GM23338 (cell line): ENCODE measurements at regions not wholly inside any gene's neighbourhood (a gene's known extent, or its start where the extent isn't known, plus 50 kb on each side); places are given as distances from the start of the nearest gene placed in this dataset.

Source experiments
- EZH2 ChIP-seq: fragments of 200-600 bp; sonication (generic); IDR thresholded peaks from one replicate; pipeline ENCODE4 v1.8.0; 2017; ENCODE audit warnings: antibody characterized with exemption, mild to moderate bottlenecking, low read depth; ENCODE audit not compliant: unreplicated experiment
- EZH2phosphoT487 ChIP-seq: fragments of 200-600 bp; sonication (generic); IDR thresholded peaks from one replicate; pipeline ENCODE4 v1.8.1; 2018; ENCODE audit warnings: antibody characterized with exemption; ENCODE audit not compliant: unreplicated experiment
- POLR2AphosphoS5 ChIP-seq: IDR thresholded peaks from 2 replicates; pipeline ENCODE4 v1.6.1; 2016; ENCODE audit warnings: antibody characterized with exemption, low read depth
- ZNF114 ChIP-seq: fragments of 250-450 bp; sonication (Bioruptor Pico); IDR thresholded peaks from 2 replicates; pipeline ENCODE4 v1.5.0; 2020; ENCODE audit warnings: mild to moderate bottlenecking, moderate library complexity
- TF ChIP-seq, protein P1 (sequence below), 2 experiments: fragments of 200-600 bp in 1 of 2; sonication (generic) in 1 of 2; conservative IDR thresholded peaks; 2 replicates each; pipeline versions ENCODE4 v1.5.1 to v1.6.1; 2016 to 2017; ENCODE audit warnings: antibody characterized with exemption in 2 of 2, low read depth in 2 of 2, mild to moderate bottlenecking in 2 of 2, moderate library complexity in 1 of 2
- TF ChIP-seq, protein P2 (sequence below): IDR thresholded peaks from one replicate; pipeline ENCODE4 v1.6.1; 2018; ENCODE audit warnings: antibody characterized with exemption; ENCODE audit not compliant: unreplicated experiment

DNA sequence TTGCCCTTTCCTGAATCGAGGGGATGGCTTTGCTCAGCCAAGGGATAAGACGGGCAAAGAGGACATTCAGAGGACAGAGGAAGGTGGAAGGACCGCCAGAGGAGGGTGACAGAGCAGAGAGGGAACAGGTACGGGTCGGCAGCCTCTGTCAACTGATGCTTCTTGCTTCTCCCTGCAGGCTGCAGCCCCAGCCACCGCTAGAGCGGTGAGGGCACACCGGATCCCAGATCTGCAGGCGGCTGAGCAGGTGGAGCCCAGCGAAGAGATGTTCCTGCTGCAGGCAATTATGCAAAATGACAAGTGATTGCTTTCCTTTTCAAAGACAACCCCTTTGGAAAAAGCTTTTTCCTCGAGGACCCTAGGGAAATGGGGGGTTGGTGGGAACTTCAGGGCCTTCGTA is 181.9 kb upstream of the ANKRD30A start:
- TF ChIP-seq, protein P1, sequence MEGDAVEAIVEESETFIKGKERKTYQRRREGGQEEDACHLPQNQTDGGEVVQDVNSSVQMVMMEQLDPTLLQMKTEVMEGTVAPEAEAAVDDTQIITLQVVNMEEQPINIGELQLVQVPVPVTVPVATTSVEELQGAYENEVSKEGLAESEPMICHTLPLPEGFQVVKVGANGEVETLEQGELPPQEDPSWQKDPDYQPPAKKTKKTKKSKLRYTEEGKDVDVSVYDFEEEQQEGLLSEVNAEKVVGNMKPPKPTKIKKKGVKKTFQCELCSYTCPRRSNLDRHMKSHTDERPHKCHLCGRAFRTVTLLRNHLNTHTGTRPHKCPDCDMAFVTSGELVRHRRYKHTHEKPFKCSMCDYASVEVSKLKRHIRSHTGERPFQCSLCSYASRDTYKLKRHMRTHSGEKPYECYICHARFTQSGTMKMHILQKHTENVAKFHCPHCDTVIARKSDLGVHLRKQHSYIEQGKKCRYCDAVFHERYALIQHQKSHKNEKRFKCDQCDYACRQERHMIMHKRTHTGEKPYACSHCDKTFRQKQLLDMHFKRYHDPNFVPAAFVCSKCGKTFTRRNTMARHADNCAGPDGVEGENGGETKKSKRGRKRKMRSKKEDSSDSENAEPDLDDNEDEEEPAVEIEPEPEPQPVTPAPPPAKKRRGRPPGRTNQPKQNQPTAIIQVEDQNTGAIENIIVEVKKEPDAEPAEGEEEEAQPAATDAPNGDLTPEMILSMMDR (conservative IDR thresholded peaks at IDR 0.05; ENCODE audit: low read depth in 2 of 2), result no peak
- no peak for TF ChIP-seq EZH2
- no peak for TF ChIP-seq EZH2phosphoT487
- TF ChIP-seq POLR2AphosphoS5, result no peak
- TF ChIP-seq, protein P2, sequence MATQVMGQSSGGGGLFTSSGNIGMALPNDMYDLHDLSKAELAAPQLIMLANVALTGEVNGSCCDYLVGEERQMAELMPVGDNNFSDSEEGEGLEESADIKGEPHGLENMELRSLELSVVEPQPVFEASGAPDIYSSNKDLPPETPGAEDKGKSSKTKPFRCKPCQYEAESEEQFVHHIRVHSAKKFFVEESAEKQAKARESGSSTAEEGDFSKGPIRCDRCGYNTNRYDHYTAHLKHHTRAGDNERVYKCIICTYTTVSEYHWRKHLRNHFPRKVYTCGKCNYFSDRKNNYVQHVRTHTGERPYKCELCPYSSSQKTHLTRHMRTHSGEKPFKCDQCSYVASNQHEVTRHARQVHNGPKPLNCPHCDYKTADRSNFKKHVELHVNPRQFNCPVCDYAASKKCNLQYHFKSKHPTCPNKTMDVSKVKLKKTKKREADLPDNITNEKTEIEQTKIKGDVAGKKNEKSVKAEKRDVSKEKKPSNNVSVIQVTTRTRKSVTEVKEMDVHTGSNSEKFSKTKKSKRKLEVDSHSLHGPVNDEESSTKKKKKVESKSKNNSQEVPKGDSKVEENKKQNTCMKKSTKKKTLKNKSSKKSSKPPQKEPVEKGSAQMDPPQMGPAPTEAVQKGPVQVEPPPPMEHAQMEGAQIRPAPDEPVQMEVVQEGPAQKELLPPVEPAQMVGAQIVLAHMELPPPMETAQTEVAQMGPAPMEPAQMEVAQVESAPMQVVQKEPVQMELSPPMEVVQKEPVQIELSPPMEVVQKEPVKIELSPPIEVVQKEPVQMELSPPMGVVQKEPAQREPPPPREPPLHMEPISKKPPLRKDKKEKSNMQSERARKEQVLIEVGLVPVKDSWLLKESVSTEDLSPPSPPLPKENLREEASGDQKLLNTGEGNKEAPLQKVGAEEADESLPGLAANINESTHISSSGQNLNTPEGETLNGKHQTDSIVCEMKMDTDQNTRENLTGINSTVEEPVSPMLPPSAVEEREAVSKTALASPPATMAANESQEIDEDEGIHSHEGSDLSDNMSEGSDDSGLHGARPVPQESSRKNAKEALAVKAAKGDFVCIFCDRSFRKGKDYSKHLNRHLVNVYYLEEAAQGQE, result no peak
- TF ChIP-seq ZNF114 (CRISPR knock-in tag), result no peak
